ENCODE measurements at regions not wholly inside any gene's neighbourhood (a gene's known extent, or its start where the extent isn't known, plus 50 kb on each side); places are given as distances from the start of the nearest gene placed in this dataset.

GRCh38 chr5:155085282-155085989, 71.9 kb downstream of the KIF4B start:
- Histone ChIP-seq H2BK5ac (ENCODE audit: low read length) (no peak overlapping the region), H4K8ac (ENCODE audit: low read depth, low read length) (no peak overlapping the region), H3K36me3 (replicated peaks in 1 of 2; ENCODE audit: control insufficient read depth in 2 of 2, insufficient read depth in 2 of 2, low read length in 2 of 2) (no peaks in the 10 kb centered on the region), H3K18ac (ENCODE audit: low read length) (no peak overlapping the region), H2BK15ac (ENCODE audit: low read length) (no peak overlapping the region), H3K9ac (ENCODE audit: low read depth, low read length, poor library complexity) (no peak overlapping the region), H3K27ac (replicated peaks; ENCODE audit: low read length) (no peak overlapping the region), H3K23ac (ENCODE audit: low read depth, low read length, poor library complexity) (no peak overlapping the region), H3K4me2 (ENCODE audit: insufficient read depth, low read length, poor library complexity, severe bottlenecking) (no peak overlapping the region), H3K14ac (ENCODE audit: low read length) (no peak overlapping the region), H2BK12ac (ENCODE audit: low read length) (no peak overlapping the region), H3K79me1 (ENCODE audit: low read depth, low read length) (no peaks in the 10 kb centered on the region), H3K4me1 (ENCODE audit: control insufficient read depth in 2 of 2, insufficient read depth in 1 of 2, low read depth in 1 of 2, low read length in 2 of 2) (no peaks in the 10 kb centered on the region), H3K9me3 (replicated peaks in 1 of 2; ENCODE audit: control insufficient read depth in 2 of 2, insufficient read depth in 1 of 2, low read depth in 1 of 2, low read length in 2 of 2) (no peaks in the 10 kb centered on the region), H2AK5ac (ENCODE audit: low read depth, low read length) (no peak overlapping the region), H3K4ac (ENCODE audit: low read length) (no peak overlapping the region), H3K4me3 (ENCODE audit: low read length in 2 of 2) (no peak overlapping the region), H2BK120ac (ENCODE audit: low read depth, low read length) (no peak overlapping the region), H4K91ac (ENCODE audit: low read depth, low read length, poor library complexity) (no peak overlapping the region), H2AFZ (ENCODE audit: low read length) (no peak overlapping the region), H3K27me3 (ENCODE audit: control insufficient read depth in 3 of 3, insufficient read depth in 3 of 3, low read depth in 1 of 3, low read length in 3 of 3) (no peaks in the 10 kb centered on the region)
- WGBS, 2 donors (ENCODE audit: extremely low coverage in 2 of 2, insufficient read length in 2 of 2, insufficient replicate concordance in 1 of 2) = no CpG with 5 or more reads among the region's 4 CpGs
- no peak for DNase-seq (ENCODE audit: low spot score)

- WGBS, 2 donors (ENCODE audit: extremely low coverage in 2 of 2, insufficient read length in 2 of 2, insufficient replicate concordance in 1 of 2) = no CpG with 5 or more reads among the region's 4 CpGs
- H3K18ac ChIP-seq (ENCODE audit: low read length) = no peak overlapping the region
- DNase-seq (ENCODE audit: low spot score) = no peak
Observed at GRCh38 chr5:155087036-155087435, 73.5 kb downstream of the KIF4B start.

GRCh38 chr5:155088811-155089210, 75.3 kb downstream of the KIF4B start:
- H3K4me2 ChIP-seq (ENCODE audit: insufficient read depth, low read length, poor library complexity, severe bottlenecking) = no peak overlapping the region
- H4K8ac ChIP-seq (ENCODE audit: low read depth, low read length) = no peak overlapping the region
- H3K4me1 ChIP-seq (ENCODE audit: control insufficient read depth in 2 of 2, insufficient read depth in 1 of 2, low read depth in 1 of 2, low read length in 2 of 2) = no peaks in the 10 kb centered on the region
- no peak overlapping the region for H2BK12ac ChIP-seq (ENCODE audit: low read length)
- H3K27ac ChIP-seq (replicated peaks; ENCODE audit: low read length) = no peak overlapping the region
- H2BK5ac ChIP-seq (ENCODE audit: low read length) = no peak overlapping the region
- H3K4ac ChIP-seq (ENCODE audit: low read length) = no peak overlapping the region
- H3K18ac ChIP-seq (ENCODE audit: low read length) = no peak overlapping the region
- no CpG with 5 or more reads among the region's 2 CpGs for WGBS, 2 donors (ENCODE audit: extremely low coverage in 2 of 2, insufficient read length in 2 of 2, insufficient replicate concordance in 1 of 2)
- no peaks in the 10 kb centered on the region for H3K36me3 ChIP-seq (replicated peaks in 1 of 2; ENCODE audit: control insufficient read depth in 2 of 2, insufficient read depth in 2 of 2, low read length in 2 of 2)
- H3K9ac ChIP-seq (ENCODE audit: low read depth, low read length, poor library complexity) = no peak overlapping the region
- H3K4me3 ChIP-seq (ENCODE audit: low read length in 2 of 2) = no peak overlapping the region
- no peak overlapping the region for H4K91ac ChIP-seq (ENCODE audit: low read depth, low read length, poor library complexity)
- DNase-seq (ENCODE audit: low spot score) = no peak
- no peak overlapping the region for H2AK5ac ChIP-seq (ENCODE audit: low read depth, low read length)
- H3K14ac ChIP-seq (ENCODE audit: low read length) = no peak overlapping the region
- no peaks in the 10 kb centered on the region for H3K27me3 ChIP-seq (ENCODE audit: control insufficient read depth in 3 of 3, insufficient read depth in 3 of 3, low read depth in 1 of 3, low read length in 3 of 3)
- H3K23ac ChIP-seq (ENCODE audit: low read depth, low read length, poor library complexity) = no peak overlapping the region
- H3K9me3 ChIP-seq (replicated peaks in 1 of 2; ENCODE audit: control insufficient read depth in 2 of 2, insufficient read depth in 1 of 2, low read depth in 1 of 2, low read length in 2 of 2) = no peaks in the 10 kb centered on the region
- no peak overlapping the region for H2AFZ ChIP-seq (ENCODE audit: low read length)
- no peaks in the 10 kb centered on the region for H3K79me1 ChIP-seq (ENCODE audit: low read depth, low read length)
- no peak overlapping the region for H2BK120ac ChIP-seq (ENCODE audit: low read depth, low read length)
- H2BK15ac ChIP-seq (ENCODE audit: low read length) = no peak overlapping the region

More at GRCh38 chr5:155087036-155087435, 73.5 kb downstream of the KIF4B start:
- H3K27ac ChIP-seq (replicated peaks; ENCODE audit: low read length) = no peak overlapping the region
- no peak overlapping the region for H4K91ac ChIP-seq (ENCODE audit: low read depth, low read length, poor library complexity)
- no peaks in the 10 kb centered on the region for H3K27me3 ChIP-seq (ENCODE audit: control insufficient read depth in 3 of 3, insufficient read depth in 3 of 3, low read depth in 1 of 3, low read length in 3 of 3)
- no peak overlapping the region for H3K9ac ChIP-seq (ENCODE audit: low read depth, low read length, poor library complexity)
- no peak overlapping the region for H2BK15ac ChIP-seq (ENCODE audit: low read length)
- no peak overlapping the region for H4K8ac ChIP-seq (ENCODE audit: low read depth, low read length)
- H3K36me3 ChIP-seq (replicated peaks in 1 of 2; ENCODE audit: control insufficient read depth in 2 of 2, insufficient read depth in 2 of 2, low read length in 2 of 2) = no peaks in the 10 kb centered on the region
- no peak overlapping the region for H3K4me3 ChIP-seq (ENCODE audit: low read length in 2 of 2)
- no peak overlapping the region for H2AFZ ChIP-seq (ENCODE audit: low read length)
- H3K9me3 ChIP-seq (replicated peaks in 1 of 2; ENCODE audit: control insufficient read depth in 2 of 2, insufficient read depth in 1 of 2, low read depth in 1 of 2, low read length in 2 of 2) = no peaks in the 10 kb centered on the region
- H2BK5ac ChIP-seq (ENCODE audit: low read length) = no peak overlapping the region
- no peak overlapping the region for H3K14ac ChIP-seq (ENCODE audit: low read length)
- H3K23ac ChIP-seq (ENCODE audit: low read depth, low read length, poor library complexity) = no peak overlapping the region
- H3K4ac ChIP-seq (ENCODE audit: low read length) = no peak overlapping the region
- no peak overlapping the region for H3K4me2 ChIP-seq (ENCODE audit: insufficient read depth, low read length, poor library complexity, severe bottlenecking)
- H3K4me1 ChIP-seq (ENCODE audit: control insufficient read depth in 2 of 2, insufficient read depth in 1 of 2, low read depth in 1 of 2, low read length in 2 of 2) = no peaks in the 10 kb centered on the region
- no peak overlapping the region for H2AK5ac ChIP-seq (ENCODE audit: low read depth, low read length)
- H2BK120ac ChIP-seq (ENCODE audit: low read depth, low read length) = no peak overlapping the region
- no peak overlapping the region for H2BK12ac ChIP-seq (ENCODE audit: low read length)
- no peaks in the 10 kb centered on the region for H3K79me1 ChIP-seq (ENCODE audit: low read depth, low read length)

- Histone ChIP-seq H2BK5ac (ENCODE audit: low read length) (no peak overlapping the region), H2BK15ac (ENCODE audit: low read length) (no peak overlapping the region), H3K4ac (ENCODE audit: low read length) (no peak overlapping the region), H4K8ac (ENCODE audit: low read depth, low read length) (no peak overlapping the region), H3K18ac (ENCODE audit: low read length) (no peak overlapping the region), H3K36me3 (replicated peaks in 1 of 2; ENCODE audit: control insufficient read depth in 2 of 2, insufficient read depth in 2 of 2, low read length in 2 of 2) (no peaks in the 10 kb centered on the region), H3K9me3 (replicated peaks in 1 of 2; ENCODE audit: control insufficient read depth in 2 of 2, insufficient read depth in 1 of 2, low read depth in 1 of 2, low read length in 2 of 2) (no peaks in the 10 kb centered on the region), H3K79me1 (ENCODE audit: low read depth, low read length) (no peaks in the 10 kb centered on the region), H3K14ac (ENCODE audit: low read length) (no peak overlapping the region), H2BK12ac (ENCODE audit: low read length) (no peak overlapping the region), H2AFZ (ENCODE audit: low read length) (no peak overlapping the region), H3K4me1 (ENCODE audit: control insufficient read depth in 2 of 2, insufficient read depth in 1 of 2, low read depth in 1 of 2, low read length in 2 of 2) (no peaks in the 10 kb centered on the region), H3K27ac (replicated peaks; ENCODE audit: low read length) (no peak overlapping the region), H3K4me2 (ENCODE audit: insufficient read depth, low read length, poor library complexity, severe bottlenecking) (no peak overlapping the region), H2AK5ac (ENCODE audit: low read depth, low read length) (no peak overlapping the region), H3K9ac (ENCODE audit: low read depth, low read length, poor library complexity) (no peak overlapping the region), H3K23ac (ENCODE audit: low read depth, low read length, poor library complexity) (no peak overlapping the region), H4K91ac (ENCODE audit: low read depth, low read length, poor library complexity) (no peak overlapping the region), H3K4me3 (ENCODE audit: low read length in 2 of 2) (no peak overlapping the region), H2BK120ac (ENCODE audit: low read depth, low read length) (no peak overlapping the region), H3K27me3 (ENCODE audit: control insufficient read depth in 3 of 3, insufficient read depth in 3 of 3, low read depth in 1 of 3, low read length in 3 of 3) (no peaks in the 10 kb centered on the region)
- no CpG with 5 or more reads among the region's 1 CpG for WGBS, 2 donors (ENCODE audit: extremely low coverage in 2 of 2, insufficient read length in 2 of 2, insufficient replicate concordance in 1 of 2)
- DNase-seq (ENCODE audit: low spot score) = no peak
Observed at GRCh38 chr5:155089643-155090042, 76.1 kb downstream of the KIF4B start.
